Stomach (tissue), 4 donors: ENCODE measurements at regions not wholly inside any gene's neighbourhood (a gene's known extent, or its start where the extent isn't known, plus 50 kb on each side); places are given as distances from the start of the nearest gene placed in this dataset.
A peak's percentile ranks its signal among the peaks of the same experiment; 100 is the strongest.

Experiments used
- EP300 ChIP-seq: sonication (generic); formaldehyde crosslinking; IDR thresholded peaks from one replicate; pipeline ENCODE4 v1.6.1; 2017; ENCODE audit warnings: antibody characterized with exemption
- POLR2A ChIP-seq, 4 donors: fragments of 450-650 bp; IDR thresholded peaks; one replicate each; pipeline ENCODE4 v1.6.1; 2016; ENCODE audit warnings: antibody characterized with exemption in 4 of 4, control low read depth in 2 of 4, mild to moderate bottlenecking in 1 of 4, moderate library complexity in 1 of 4
- POLR2AphosphoS5 ChIP-seq, 3 donors: sonication (generic); formaldehyde crosslinking; IDR thresholded peaks; one replicate each; pipeline ENCODE4 v1.6.1; 2016; ENCODE audit warnings: antibody characterized with exemption in 3 of 3
- TF ChIP-seq, protein P1 (sequence below), 7 experiments: fragments of 450-650 bp in 4 of 7; fragments of 200-600 bp in 3 of 7; sonication (generic) in 3 of 7; IDR thresholded peaks; one replicate each; pipeline ENCODE4 v1.5.1; 2016 to 2019; ENCODE audit warnings: antibody characterized with exemption in 7 of 7, control low read depth in 2 of 7, mild to moderate bottlenecking in 1 of 7

DNA sequence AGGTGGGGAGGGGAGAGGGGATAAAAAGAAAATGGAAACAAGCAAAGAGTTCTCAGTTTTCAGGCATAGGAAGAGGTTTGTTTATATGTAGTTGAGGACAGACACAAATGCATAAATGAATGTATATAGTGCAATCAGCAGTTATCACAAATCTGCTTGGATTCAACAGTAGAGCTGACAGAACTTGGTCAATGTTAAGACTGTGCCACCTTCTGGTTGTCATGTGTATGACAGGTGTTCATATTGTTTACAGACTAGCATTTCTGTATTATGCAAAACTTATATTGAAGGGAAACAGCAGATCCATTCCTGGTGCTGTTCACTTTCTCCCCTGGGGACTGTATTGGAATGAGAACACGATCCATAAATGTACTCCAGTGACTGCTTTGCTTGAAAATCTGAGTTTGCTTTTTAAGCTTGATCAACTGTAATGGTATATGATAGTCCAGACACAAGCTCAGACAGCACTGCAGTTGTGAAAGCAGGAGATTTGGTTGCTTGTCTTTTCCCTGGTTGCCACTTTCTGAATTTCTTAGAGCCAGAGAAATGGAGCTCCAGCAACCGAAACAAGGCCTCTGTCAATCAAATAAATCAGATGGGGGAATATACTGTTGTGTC lies 319.5 kb upstream of the OBI1 start:
- TF ChIP-seq, protein P1, sequence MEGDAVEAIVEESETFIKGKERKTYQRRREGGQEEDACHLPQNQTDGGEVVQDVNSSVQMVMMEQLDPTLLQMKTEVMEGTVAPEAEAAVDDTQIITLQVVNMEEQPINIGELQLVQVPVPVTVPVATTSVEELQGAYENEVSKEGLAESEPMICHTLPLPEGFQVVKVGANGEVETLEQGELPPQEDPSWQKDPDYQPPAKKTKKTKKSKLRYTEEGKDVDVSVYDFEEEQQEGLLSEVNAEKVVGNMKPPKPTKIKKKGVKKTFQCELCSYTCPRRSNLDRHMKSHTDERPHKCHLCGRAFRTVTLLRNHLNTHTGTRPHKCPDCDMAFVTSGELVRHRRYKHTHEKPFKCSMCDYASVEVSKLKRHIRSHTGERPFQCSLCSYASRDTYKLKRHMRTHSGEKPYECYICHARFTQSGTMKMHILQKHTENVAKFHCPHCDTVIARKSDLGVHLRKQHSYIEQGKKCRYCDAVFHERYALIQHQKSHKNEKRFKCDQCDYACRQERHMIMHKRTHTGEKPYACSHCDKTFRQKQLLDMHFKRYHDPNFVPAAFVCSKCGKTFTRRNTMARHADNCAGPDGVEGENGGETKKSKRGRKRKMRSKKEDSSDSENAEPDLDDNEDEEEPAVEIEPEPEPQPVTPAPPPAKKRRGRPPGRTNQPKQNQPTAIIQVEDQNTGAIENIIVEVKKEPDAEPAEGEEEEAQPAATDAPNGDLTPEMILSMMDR (IDR thresholded peaks at IDR 0.05): peak in 5 of 7 experiments; percentile 50 to 79 (median 60)
- TF ChIP-seq POLR2A (IDR thresholded peaks at IDR 0.05) (no peak), EP300 (no peak), POLR2AphosphoS5 (IDR thresholded peaks at IDR 0.05) (no peak)
